Neuronal stem cell (in vitro differentiated cells): ENCODE measurements at regions not wholly inside any gene's neighbourhood (a gene's known extent, or its start where the extent isn't known, plus 50 kb on each side); places are given as distances from the start of the nearest gene placed in this dataset.
A peak's percentile ranks its signal among the peaks of the same experiment; 100 is the strongest.

Experiments used
- DNase-seq: peaks from one replicate; pipeline ENCODE4 v3.0.0-alpha.2; 2013; ENCODE audit warnings: low spot score
- H2AFZ ChIP-seq: one replicate; pipeline ENCODE4 v1.6.1; 2013; ENCODE audit warnings: mild to moderate bottlenecking, low read length, inconsistent platforms
- H2AK5ac ChIP-seq: 2 replicates; pipeline ENCODE4 v1.6.1; 2013; ENCODE audit warnings: low read depth, mild to moderate bottlenecking, inconsistent platforms, low read length, moderate library complexity, mixed read lengths
- H2BK120ac ChIP-seq: 2 replicates; pipeline ENCODE4 v1.6.1; 2013; ENCODE audit warnings: low read depth, mild to moderate bottlenecking, inconsistent platforms, low read length, moderate library complexity, mixed read lengths
- H2BK12ac ChIP-seq: one replicate; pipeline ENCODE4 v1.6.1; 2013; ENCODE audit warnings: low read length, inconsistent platforms
- H2BK15ac ChIP-seq: 2 replicates; pipeline ENCODE4 v1.6.1; 2013; ENCODE audit warnings: mild to moderate bottlenecking, low read length, inconsistent platforms, mixed read lengths
- H2BK5ac ChIP-seq: one replicate; pipeline ENCODE4 v1.6.1; 2013; ENCODE audit warnings: inconsistent platforms, mild to moderate bottlenecking, low read length, moderate library complexity
- H3K14ac ChIP-seq: one replicate; pipeline ENCODE4 v1.6.1; 2013; ENCODE audit warnings: low read length, inconsistent platforms
- H3K18ac ChIP-seq: 2 replicates; pipeline ENCODE4 v1.6.1; 2013; ENCODE audit warnings: low read length, inconsistent platforms
- H3K23ac ChIP-seq: 2 replicates; pipeline ENCODE4 v1.6.1; 2013; ENCODE audit warnings: low read depth, mild to moderate bottlenecking, mixed read lengths, low read length, inconsistent platforms; ENCODE audit not compliant: poor library complexity
- H3K27ac ChIP-seq: replicated peaks from 3 replicates; pipeline ENCODE4 v1.5.1; 2013; ENCODE audit warnings: low read length, inconsistent platforms
- H3K27me3 ChIP-seq, 3 experiments: 2 replicates each; pipeline ENCODE4 v1.6.1; 2013; ENCODE audit warnings: low read length in 3 of 3, mild to moderate bottlenecking in 2 of 3, inconsistent platforms in 1 of 3, low read depth in 1 of 3, mixed read lengths in 1 of 3, moderate library complexity in 1 of 3; ENCODE audit not compliant: control insufficient read depth in 3 of 3, insufficient read depth in 3 of 3
- H3K36me3 ChIP-seq, 2 donors: replicated peaks in 1 of 2; 2 replicates each; pipeline ENCODE4 v1.6.1; 2013; ENCODE audit warnings: low read length in 2 of 2; ENCODE audit not compliant: control insufficient read depth in 2 of 2, insufficient read depth in 2 of 2
- H3K4ac ChIP-seq: 2 replicates; pipeline ENCODE4 v1.6.1; 2013; ENCODE audit warnings: inconsistent platforms, mild to moderate bottlenecking, low read length, moderate library complexity
- H3K4me1 ChIP-seq, 2 donors: 1 replicate in 1 of 2; 2 replicates in 1 of 2; pipeline ENCODE4 v1.6.1; 2013; ENCODE audit warnings: low read length in 2 of 2, low read depth in 1 of 2; ENCODE audit not compliant: control insufficient read depth in 2 of 2, insufficient read depth in 1 of 2
- H3K4me2 ChIP-seq: one replicate; pipeline ENCODE4 v1.6.1; 2013; ENCODE audit warnings: mild to moderate bottlenecking, low read length, inconsistent platforms; ENCODE audit not compliant: insufficient read depth, poor library complexity, severe bottlenecking
- H3K4me3 ChIP-seq, 2 donors: 2 replicates each; pipeline ENCODE4 v1.5.1; 2013; ENCODE audit warnings: low read length in 2 of 2, mild to moderate bottlenecking in 2 of 2, inconsistent platforms in 1 of 2, moderate library complexity in 1 of 2
- H3K79me1 ChIP-seq: one replicate; pipeline ENCODE4 v1.6.1; 2013; ENCODE audit warnings: low read depth, mild to moderate bottlenecking, inconsistent platforms, low read length, moderate library complexity
- H3K9ac ChIP-seq: one replicate; pipeline ENCODE4 v1.6.1; 2013; ENCODE audit warnings: mild to moderate bottlenecking, low read depth, low read length, inconsistent platforms; ENCODE audit not compliant: poor library complexity
- H3K9me3 ChIP-seq, 2 donors: replicated peaks in 1 of 2; 2 replicates each; pipeline versions ENCODE3 to v1.6.1; 2013; ENCODE audit warnings: low read length in 2 of 2, mild to moderate bottlenecking in 2 of 2, inconsistent platforms in 1 of 2, low read depth in 1 of 2, mixed read lengths in 1 of 2, moderate library complexity in 1 of 2; ENCODE audit not compliant: control insufficient read depth in 2 of 2, insufficient read depth in 1 of 2
- H4K8ac ChIP-seq: one replicate; pipeline ENCODE4 v1.6.1; 2013; ENCODE audit warnings: low read depth, mild to moderate bottlenecking, inconsistent platforms, low read length, moderate library complexity
- H4K91ac ChIP-seq: one replicate; pipeline ENCODE4 v1.6.1; 2013; ENCODE audit warnings: low read length, low read depth, mild to moderate bottlenecking, inconsistent platforms; ENCODE audit not compliant: poor library complexity
- WGBS, 2 donors: extraction: QIAGEN DNeasy Blood & Tissue Kit; methylation state at CpG; one replicate each; pipeline ENCODE4 v1.1.7; 2013; ENCODE audit warnings: missing lambda C conversion rate in 2 of 2, mixed read lengths in 1 of 2; ENCODE audit not compliant: insufficient read length in 2 of 2, insufficient replicate concordance in 1 of 2; ENCODE audit errors: extremely low coverage in 2 of 2; 5-methylcytosine and 5-hydroxymethylcytosine counted together

GRCh38 chr6:139756381-139756780, 381.9 kb upstream of the CITED2 start:
- Histone ChIP-seq H3K9me3 (no peaks in the 10 kb centered on the region), H3K36me3 (no peaks in the 10 kb centered on the region), H3K23ac (no peak overlapping the region), H3K4me3 (no peak overlapping the region), H4K8ac (no peak overlapping the region), H2AK5ac (no peak overlapping the region), H4K91ac (no peak overlapping the region), H2BK120ac (no peak overlapping the region), H3K27ac (no peak overlapping the region), H3K4me1 (peaks cover 0 to 7% of the 10 kb centered on the region in 2 donors), H3K4ac (no peak overlapping the region), H3K27me3 (no peaks in the 10 kb centered on the region), H2BK5ac (no peak overlapping the region), H2AFZ (no peak overlapping the region), H3K14ac (no peak overlapping the region), H3K4me2 (no peak overlapping the region), H3K79me1 (no peaks in the 10 kb centered on the region), H3K18ac (no peak overlapping the region), H3K9ac (no peak overlapping the region), H2BK12ac (no peak overlapping the region), H2BK15ac (no peak overlapping the region)
- no peak for DNase-seq
- no CpG with 5 or more reads among the region's 1 CpG for WGBS, 2 donors

GRCh38 chr6:139754898-139755775, 380.7 kb upstream of the CITED2 start:
- no peak overlapping the region for H4K8ac ChIP-seq
- H2BK15ac ChIP-seq: no peak overlapping the region
- H3K4me2 ChIP-seq: no peak overlapping the region
- no peak overlapping the region for H3K23ac ChIP-seq
- H3K14ac ChIP-seq: no peak overlapping the region
- H3K9ac ChIP-seq: no peak overlapping the region
- H4K91ac ChIP-seq: no peak overlapping the region
- peak overlapping the region; percentile 57 for H2AFZ ChIP-seq
- no peak overlapping the region for H2BK5ac ChIP-seq
- no peaks in the 10 kb centered on the region for H3K79me1 ChIP-seq
- peaks cover 4% of the 10 kb centered on the region in 2 donors for H3K4me1 ChIP-seq
- no CpG with 5 or more reads among the region's 6 CpGs for WGBS, 2 donors
- H3K27ac ChIP-seq: no peak overlapping the region
- no peak for DNase-seq
- no peak overlapping the region for H2BK120ac ChIP-seq
- no peak overlapping the region for H3K18ac ChIP-seq
- H3K27me3 ChIP-seq: no peaks in the 10 kb centered on the region
- H3K9me3 ChIP-seq: no peaks in the 10 kb centered on the region
- H2AK5ac ChIP-seq: no peak overlapping the region
- no peak overlapping the region for H2BK12ac ChIP-seq
- no peak overlapping the region for H3K4me3 ChIP-seq
- no peaks in the 10 kb centered on the region for H3K36me3 ChIP-seq
- H3K4ac ChIP-seq: no peak overlapping the region

GRCh38 chr6:139753198-139753861, 378.9 kb upstream of the CITED2 start:
- H3K4me1 ChIP-seq: peaks cover 4% of the 10 kb centered on the region in 2 donors
- H4K91ac ChIP-seq: no peak overlapping the region
- no peaks in the 10 kb centered on the region for H3K9me3 ChIP-seq
- H2BK12ac ChIP-seq: no peak overlapping the region
- no peak overlapping the region for H2BK15ac ChIP-seq
- H3K4me3 ChIP-seq: no peak overlapping the region
- no peak for DNase-seq
- no peak overlapping the region for H3K18ac ChIP-seq
- no peak overlapping the region for H2BK5ac ChIP-seq
- no peak overlapping the region for H3K9ac ChIP-seq
- H3K27ac ChIP-seq: no peak overlapping the region
- H3K14ac ChIP-seq: no peak overlapping the region
- no peak overlapping the region for H3K4me2 ChIP-seq
- no peaks in the 10 kb centered on the region for H3K27me3 ChIP-seq
- no peak overlapping the region for H2AK5ac ChIP-seq
- no peaks in the 10 kb centered on the region for H3K79me1 ChIP-seq
- H2BK120ac ChIP-seq: no peak overlapping the region
- no peak overlapping the region for H4K8ac ChIP-seq
- H3K4ac ChIP-seq: no peak overlapping the region
- no peak overlapping the region for H2AFZ ChIP-seq
- H3K23ac ChIP-seq: no peak overlapping the region
- no CpG with 5 or more reads among the region's 4 CpGs for WGBS, 2 donors
- H3K36me3 ChIP-seq: no peaks in the 10 kb centered on the region

- H3K36me3 ChIP-seq: no peaks in the 10 kb centered on the region
- no peaks in the 10 kb centered on the region for H3K27me3 ChIP-seq
- H3K4me1 ChIP-seq: peaks cover 4% of the 10 kb centered on the region in 2 donors
- DNase-seq: no peak
- H3K4me2 ChIP-seq: no peak overlapping the region
- H3K4ac ChIP-seq: no peak overlapping the region
- no peak overlapping the region for H3K4me3 ChIP-seq
- H2AK5ac ChIP-seq: no peak overlapping the region
- no peak overlapping the region for H2BK15ac ChIP-seq
- no peak overlapping the region for H4K91ac ChIP-seq
- H2BK5ac ChIP-seq: no peak overlapping the region
- no peak overlapping the region for H3K18ac ChIP-seq
- no peaks in the 10 kb centered on the region for H3K79me1 ChIP-seq
- no peak overlapping the region for H3K23ac ChIP-seq
- no peak overlapping the region for H2BK12ac ChIP-seq
- H4K8ac ChIP-seq: no peak overlapping the region
- no peak overlapping the region for H3K14ac ChIP-seq
- no CpG with 5 or more reads among the region's 2 CpGs for WGBS, 2 donors
- H3K27ac ChIP-seq: no peak overlapping the region
- no peak overlapping the region for H2AFZ ChIP-seq
- H2BK120ac ChIP-seq: no peak overlapping the region
- no peak overlapping the region for H3K9ac ChIP-seq
- no peaks in the 10 kb centered on the region for H3K9me3 ChIP-seq
These were observed 377.6 kb upstream of the CITED2 start for GRCh38 chr6:139752086-139752485.
